ENCODE measurements at regions not wholly inside any gene's neighbourhood (a gene's known extent, or its start where the extent isn't known, plus 50 kb on each side); places are given as distances from the start of the nearest gene placed in this dataset.

GRCh38 chr10:88095223-88095721, 231.8 kb downstream of the PTEN start:
- TF ChIP-seq TAF1 (IDR thresholded peaks at IDR 0.05; ENCODE audit: low read depth, low read length) (no peak), POLR2A (IDR thresholded peaks at IDR 0.05; ENCODE audit: low read depth, low read length) (no peak), POLR2AphosphoS5 (IDR thresholded peaks at IDR 0.05; ENCODE audit: low read depth, low read length) (no peak), POU2F2 (IDR thresholded peaks at IDR 0.05; ENCODE audit: low read depth, low read length) (no peak), SPI1 (IDR thresholded peaks at IDR 0.05; ENCODE audit: low read depth, low read length) (no peak)

Data from GM12891 (cell line).